DND-41 (cell line): ENCODE measurements at regions not wholly inside any gene's neighbourhood (a gene's known extent, or its start where the extent isn't known, plus 50 kb on each side); places are given as distances from the start of the nearest gene placed in this dataset.
"Not testable (repeated sequence)": the region's sequence is repeated elsewhere in the genome, so short reads cannot be mapped to it uniquely, and the experiment has no call there.

Source experiments
- ATAC-seq: fragments of 200-7000 bp; cut with Tn5 transposase; 3 replicates; pipeline ENCODE4 v1.9.1; 2021; ENCODE audit warnings: low read depth; ENCODE audit not compliant: insufficient read depth
- DNase-seq: peaks from one replicate; pipeline ENCODE4 v3.0.0-alpha.2; 2020
- H2AFZ ChIP-seq: 2 replicates; pipeline ENCODE4 v1.6.0; 2012; ENCODE audit warnings: low read depth, low read length
- H3K27ac ChIP-seq: 2 replicates; pipeline ENCODE4 v1.5.1; 2012; ENCODE audit warnings: low read length, inconsistent platforms
- H3K27me3 ChIP-seq: fragments of 200-600 bp; sonication (generic); 2 replicates; pipeline ENCODE4 v1.6.0; 2012; ENCODE audit warnings: low read length, mild to moderate bottlenecking, inconsistent platforms; ENCODE audit not compliant: insufficient read depth, poor library complexity
- H3K36me3 ChIP-seq: 2 replicates; pipeline ENCODE4 v1.5.1; 2012; ENCODE audit warnings: low read length, inconsistent platforms; ENCODE audit not compliant: insufficient read depth
- H3K4me1 ChIP-seq: 2 replicates; pipeline ENCODE4 v1.5.1; 2012; ENCODE audit warnings: mild to moderate bottlenecking, low read length; ENCODE audit not compliant: insufficient read depth
- H3K4me2 ChIP-seq: 2 replicates; pipeline ENCODE4 v1.6.0; 2012; ENCODE audit warnings: mild to moderate bottlenecking, moderate library complexity, low read length, inconsistent platforms; ENCODE audit not compliant: insufficient read depth
- H3K4me3 ChIP-seq, 2 experiments: fragments of 200-600 bp in 1 of 2; shearing (Covaris generic) in 1 of 2; 2 replicates each; pipeline ENCODE4 v1.5.1; 2012 to 2016; ENCODE audit warnings: inconsistent platforms in 2 of 2, low read length in 2 of 2, mild to moderate bottlenecking in 2 of 2, low read depth in 1 of 2, moderate library complexity in 1 of 2
- H3K79me2 ChIP-seq: 2 replicates; pipeline ENCODE4 v1.6.0; 2012; ENCODE audit warnings: low read length, inconsistent platforms; ENCODE audit not compliant: insufficient read depth
- H3K9ac ChIP-seq: 2 replicates; pipeline ENCODE4 v1.6.0; 2012; ENCODE audit warnings: low read depth, mild to moderate bottlenecking, inconsistent platforms, low read length, moderate library complexity
- H3K9me3 ChIP-seq: 2 replicates; pipeline ENCODE4 v1.5.1; 2012; ENCODE audit warnings: low read length, moderate library complexity, mild to moderate bottlenecking, inconsistent platforms; ENCODE audit not compliant: insufficient read depth, severe bottlenecking
- H4K20me1 ChIP-seq: 2 replicates; pipeline ENCODE4 v1.6.0; 2012; ENCODE audit warnings: low read length; ENCODE audit not compliant: insufficient read depth
- EZH2 ChIP-seq: IDR thresholded peaks from 3 replicates; pipeline ENCODE4 v1.6.1; 2012; ENCODE audit warnings: borderline replicate concordance, low read depth, mild to moderate bottlenecking, moderate library complexity, low read length, inconsistent platforms; ENCODE audit not compliant: severe bottlenecking
- TF ChIP-seq, protein P1 (sequence below): IDR thresholded peaks from 2 replicates; pipeline ENCODE4 v1.5.1; 2012; ENCODE audit warnings: borderline replicate concordance, low read length, moderate library complexity, mild to moderate bottlenecking; ENCODE audit not compliant: poor library complexity, severe bottlenecking; ENCODE audit errors: extremely low read depth

DNA sequence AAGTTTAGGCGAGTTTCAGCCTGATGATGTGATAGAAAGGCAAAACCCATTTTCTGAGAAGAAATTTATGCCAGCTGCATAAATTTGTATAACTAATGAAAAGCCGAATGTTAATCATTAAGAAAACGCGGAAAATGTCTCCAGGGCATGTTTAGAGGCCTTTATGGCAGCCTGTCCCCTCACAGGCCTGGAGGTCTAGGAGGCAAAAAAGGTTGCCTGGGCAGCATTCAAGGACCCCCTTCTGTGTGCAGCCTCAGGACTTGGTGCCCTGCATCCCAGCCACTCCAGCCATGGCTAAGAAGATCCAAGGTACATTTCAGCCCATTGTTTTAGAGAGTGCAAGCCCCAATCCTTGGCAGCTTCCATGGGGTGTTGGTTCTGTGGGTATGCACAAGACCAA, 614.2 kb downstream of the SLITRK5 start:
- no peak for DNase-seq
- H3K27me3 ChIP-seq: no peaks in the 10 kb centered on the region
- H3K4me2 ChIP-seq: no peak overlapping the region
- TF ChIP-seq, protein P1, sequence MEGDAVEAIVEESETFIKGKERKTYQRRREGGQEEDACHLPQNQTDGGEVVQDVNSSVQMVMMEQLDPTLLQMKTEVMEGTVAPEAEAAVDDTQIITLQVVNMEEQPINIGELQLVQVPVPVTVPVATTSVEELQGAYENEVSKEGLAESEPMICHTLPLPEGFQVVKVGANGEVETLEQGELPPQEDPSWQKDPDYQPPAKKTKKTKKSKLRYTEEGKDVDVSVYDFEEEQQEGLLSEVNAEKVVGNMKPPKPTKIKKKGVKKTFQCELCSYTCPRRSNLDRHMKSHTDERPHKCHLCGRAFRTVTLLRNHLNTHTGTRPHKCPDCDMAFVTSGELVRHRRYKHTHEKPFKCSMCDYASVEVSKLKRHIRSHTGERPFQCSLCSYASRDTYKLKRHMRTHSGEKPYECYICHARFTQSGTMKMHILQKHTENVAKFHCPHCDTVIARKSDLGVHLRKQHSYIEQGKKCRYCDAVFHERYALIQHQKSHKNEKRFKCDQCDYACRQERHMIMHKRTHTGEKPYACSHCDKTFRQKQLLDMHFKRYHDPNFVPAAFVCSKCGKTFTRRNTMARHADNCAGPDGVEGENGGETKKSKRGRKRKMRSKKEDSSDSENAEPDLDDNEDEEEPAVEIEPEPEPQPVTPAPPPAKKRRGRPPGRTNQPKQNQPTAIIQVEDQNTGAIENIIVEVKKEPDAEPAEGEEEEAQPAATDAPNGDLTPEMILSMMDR: no peak
- no peak for TF ChIP-seq EZH2
- no peaks in the 10 kb centered on the region for H4K20me1 ChIP-seq
- H3K4me3 ChIP-seq: no peak overlapping the region
- H3K27ac ChIP-seq: no peak overlapping the region
- H3K36me3 ChIP-seq: no peaks in the 10 kb centered on the region
- peaks cover 2% of the 10 kb centered on the region for H3K9me3 ChIP-seq
- no peaks in the 10 kb centered on the region for H3K4me1 ChIP-seq
- H3K9ac ChIP-seq: no peak overlapping the region
- ATAC-seq: no peak
- H3K79me2 ChIP-seq: no peaks in the 10 kb centered on the region
- H2AFZ ChIP-seq: no peak overlapping the region

DNA sequence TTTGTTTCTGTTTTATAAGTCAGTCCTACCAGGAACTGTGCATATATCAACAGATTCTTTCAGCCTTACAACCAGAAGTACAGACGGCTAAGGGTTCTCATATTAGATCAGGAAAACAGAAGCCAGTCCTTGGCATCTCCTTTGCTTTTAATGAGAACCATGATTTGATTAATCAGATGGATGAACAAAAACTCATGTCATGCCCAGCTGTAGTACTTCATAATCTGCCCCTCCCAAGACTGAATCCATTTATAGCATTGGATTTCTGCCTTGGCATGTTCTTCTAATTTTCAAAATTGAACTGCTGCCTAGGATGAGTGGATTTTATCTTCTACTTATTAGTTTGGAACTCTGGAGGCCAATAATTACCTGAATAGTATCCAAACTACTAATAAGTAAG, 617.2 kb downstream of the SLITRK5 start:
- TF ChIP-seq, protein P1: no peak
- Histone ChIP-seq H3K9me3 (peaks cover 2% of the 10 kb centered on the region), H4K20me1 (no peaks in the 10 kb centered on the region), H3K4me2 (no peak overlapping the region), H3K27ac (no peak overlapping the region), H3K4me3 (no peak overlapping the region), H3K9ac (no peak overlapping the region), H3K27me3 (no peaks in the 10 kb centered on the region), H3K36me3 (no peaks in the 10 kb centered on the region), H3K4me1 (no peaks in the 10 kb centered on the region), H2AFZ (no peak overlapping the region), H3K79me2 (no peaks in the 10 kb centered on the region)
- ATAC-seq: no peak
- DNase-seq: no peak

DNA sequence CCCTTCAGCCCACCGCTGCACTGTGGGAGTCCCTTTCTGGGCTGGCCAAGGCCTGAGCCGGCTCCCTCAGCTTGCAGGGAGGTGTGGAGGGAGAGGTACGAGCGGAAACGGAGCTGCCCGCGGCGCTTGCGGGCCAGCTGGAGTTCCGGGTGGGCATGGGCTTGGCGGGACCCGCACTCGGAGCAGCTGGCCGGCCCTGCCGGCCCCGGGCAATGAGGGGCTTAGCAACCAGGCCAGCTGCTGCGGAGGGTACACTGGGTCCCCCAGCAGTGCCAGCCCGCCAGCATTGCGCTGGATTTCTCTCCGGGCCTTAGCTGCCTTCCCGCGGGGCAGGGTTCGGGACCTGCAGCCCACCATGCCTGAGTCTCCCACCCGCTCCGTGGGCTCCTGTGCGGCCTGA, 620.6 kb downstream of the SLITRK5 start:
- not testable (repeated sequence) for H2AFZ ChIP-seq, DNase-seq, H3K4me2 ChIP-seq, H3K9ac ChIP-seq, ATAC-seq, H4K20me1 ChIP-seq, H3K27me3 ChIP-seq, H3K36me3 ChIP-seq, H3K9me3 ChIP-seq, H3K27ac ChIP-seq, H3K4me1 ChIP-seq, H3K4me3 ChIP-seq, H3K79me2 ChIP-seq

- Histone ChIP-seq H3K4me3 (no peak overlapping the region), H3K9me3 (no peaks in the 10 kb centered on the region), H3K27ac (no peak overlapping the region), H3K4me2 (no peak overlapping the region), H3K36me3 (no peaks in the 10 kb centered on the region), H2AFZ (no peak overlapping the region), H4K20me1 (no peaks in the 10 kb centered on the region), H3K79me2 (no peaks in the 10 kb centered on the region), H3K9ac (no peak overlapping the region), H3K4me1 (no peaks in the 10 kb centered on the region), H3K27me3 (no peaks in the 10 kb centered on the region)
- no peak for DNase-seq
- no peak for ATAC-seq
- no peak for TF ChIP-seq EZH2
- TF ChIP-seq, protein P1: no peak
These were observed 623.2 kb downstream of the SLITRK5 start for GRCh38 chr13:88294368-88294767.
